NCI-H345 treated with DMSO at 0.1 percent for 48 hours (cell line): ENCODE measurements at regions not wholly inside any gene's neighbourhood (a gene's known extent, or its start where the extent isn't known, plus 50 kb on each side); places are given as distances from the start of the nearest gene placed in this dataset.

ENCODE experiments used
- DNase-seq: peaks from one replicate; lab custom pipeline; 2025; ENCODE audit not compliant: unreplicated experiment; lab: John Stamatoyannopoulos, UW

- no peak for DNase-seq
Measured at GRCh38 chrX:7233580-7234406, 85.8 kb upstream of the PUDP start.

DNA sequence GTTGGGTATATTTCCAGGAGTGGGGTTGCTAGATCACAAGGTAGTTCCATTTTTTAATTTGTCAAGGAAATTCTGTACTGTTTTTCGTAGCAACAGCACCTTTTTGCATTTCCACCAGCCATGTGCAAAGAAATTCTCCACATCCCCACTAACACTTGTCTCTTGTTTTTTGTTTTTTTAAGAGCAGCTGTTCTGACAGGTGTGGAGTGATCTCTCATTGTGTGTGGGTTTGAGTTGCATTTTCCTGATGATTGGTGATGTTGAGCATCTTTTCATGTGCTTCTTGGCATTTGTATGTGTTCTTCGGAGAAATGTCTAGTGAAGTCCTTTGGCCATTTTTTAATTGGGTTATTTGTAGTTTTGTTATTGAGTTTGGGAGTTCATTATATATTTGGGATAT is 80.3 kb upstream of the PUDP start:
- no peak for DNase-seq

DNA sequence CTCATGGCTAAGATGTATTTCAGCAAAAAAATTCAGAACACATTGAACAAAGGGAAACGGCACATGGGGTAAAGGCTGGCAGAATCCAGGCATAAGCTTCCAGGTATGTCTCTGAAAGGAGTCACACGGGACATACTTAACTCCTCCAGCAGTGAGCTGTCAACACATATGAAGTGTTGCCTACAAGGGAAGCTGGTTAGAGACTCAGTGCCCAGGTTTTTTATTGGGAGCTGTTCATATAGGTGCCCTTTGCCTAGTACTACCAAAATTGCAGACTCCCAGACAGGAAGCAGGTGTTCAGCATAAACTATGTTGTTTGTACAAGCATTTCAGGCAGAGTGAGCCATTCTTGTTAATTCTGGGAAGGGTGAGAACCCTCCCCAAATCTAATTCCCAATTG is 77.4 kb upstream of the PUDP start:
- no peak for DNase-seq

DNA sequence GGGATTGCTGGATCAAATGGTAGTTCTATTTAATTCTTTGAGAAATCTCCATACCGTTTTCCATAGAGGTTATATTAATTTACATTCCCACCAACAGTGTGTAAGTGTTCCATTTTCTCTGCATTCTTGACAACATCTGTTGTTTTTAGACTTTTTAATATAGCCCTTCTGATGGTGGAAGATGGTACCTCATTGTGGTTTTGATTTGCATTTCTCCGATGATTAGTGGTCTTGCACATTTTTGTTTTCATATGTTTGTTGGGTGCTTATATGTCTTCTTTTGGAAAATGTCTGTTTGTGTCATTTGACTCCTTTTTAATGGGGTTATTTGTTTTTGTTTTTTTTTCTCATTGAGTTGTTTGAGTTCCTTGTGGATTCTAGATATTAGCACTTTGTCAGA is 75.3 kb upstream of the PUDP start:
- no peak for DNase-seq

DNA sequence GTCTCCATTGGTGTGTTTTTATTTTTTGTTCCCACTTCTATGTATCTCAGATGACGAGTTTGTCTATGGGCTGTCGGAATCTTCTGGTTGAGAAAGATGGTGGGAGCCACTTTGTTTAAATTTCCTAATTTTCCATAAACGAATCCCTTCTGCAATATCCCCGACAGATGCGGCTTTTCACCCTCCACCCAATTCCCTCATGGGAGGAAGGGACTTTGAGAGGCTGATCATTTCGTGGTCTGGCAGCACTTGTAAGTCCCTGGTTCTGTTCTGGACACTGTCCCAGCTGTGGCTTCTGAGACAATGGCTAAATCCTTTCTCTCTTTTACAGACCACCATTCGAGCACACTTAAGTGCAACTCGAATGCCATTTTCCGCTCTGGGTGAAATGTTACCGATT is 72.2 kb upstream of the PUDP start:
- no peak for DNase-seq

DNA sequence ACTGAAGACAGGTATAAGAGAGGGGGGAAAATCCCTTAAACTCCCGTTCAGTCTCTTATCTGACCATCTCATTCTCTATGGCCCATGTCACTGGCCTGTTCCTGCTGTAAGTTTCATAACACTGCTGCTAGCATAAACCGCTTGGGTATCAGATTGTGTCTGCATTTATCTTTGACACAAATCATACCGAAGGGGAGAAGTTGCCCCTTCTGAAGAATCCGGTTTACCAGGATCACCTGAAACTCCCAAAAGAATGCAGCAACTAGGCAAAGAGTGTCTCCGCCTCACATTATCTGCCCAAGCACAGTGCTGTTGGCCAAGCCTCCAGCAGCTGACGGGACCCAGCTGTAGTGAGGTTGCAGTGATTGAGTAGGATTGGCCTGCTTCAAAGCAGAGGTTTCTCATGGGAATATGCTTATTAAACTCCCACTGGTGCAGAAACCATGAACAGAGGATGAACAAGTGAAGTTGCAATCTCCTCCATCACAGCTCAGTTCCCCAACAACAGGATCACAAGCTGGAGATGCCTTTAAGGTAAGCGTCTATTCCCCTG is 71.3 kb upstream of the PUDP start:
- no peak for DNase-seq

DNA sequence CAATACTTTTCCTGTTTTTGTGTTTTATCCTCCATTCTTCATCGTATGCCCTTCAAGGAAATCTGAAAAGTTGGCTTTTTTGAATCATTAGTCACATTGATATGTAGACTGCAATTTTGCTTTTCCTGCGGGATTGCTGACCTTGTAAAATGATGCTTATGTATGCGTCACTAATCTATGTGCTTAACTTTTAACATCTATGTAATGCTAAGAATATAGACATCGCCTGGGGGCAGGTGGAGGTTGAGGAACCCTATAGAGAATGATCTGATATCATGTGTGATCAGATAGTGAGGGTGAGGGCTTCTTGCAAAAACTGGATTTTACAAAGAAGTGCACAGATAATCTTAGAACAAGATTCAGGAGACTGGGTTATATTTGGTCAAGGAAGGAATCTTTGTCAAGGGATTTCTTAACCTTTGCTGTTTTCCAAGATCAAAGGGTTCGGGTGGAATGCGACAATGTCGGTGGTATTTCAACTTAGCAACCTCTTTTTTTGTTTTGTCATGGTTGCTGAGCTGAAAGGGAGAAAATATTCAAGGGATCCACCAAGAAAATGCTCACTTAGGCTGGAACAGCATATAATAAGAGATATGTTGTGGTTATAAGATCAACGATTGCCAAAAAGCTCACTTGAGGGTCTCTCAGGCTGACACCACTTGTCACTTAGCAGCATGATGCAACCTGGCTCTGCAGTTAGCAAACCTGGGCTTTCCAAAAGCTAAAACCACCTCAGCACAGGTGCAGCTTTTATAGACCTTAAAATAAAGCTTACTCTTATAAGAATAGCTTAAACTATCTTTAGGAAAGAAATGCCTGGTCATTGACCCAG is 70.6 kb upstream of the PUDP start:
- DNase-seq = no peak

DNA sequence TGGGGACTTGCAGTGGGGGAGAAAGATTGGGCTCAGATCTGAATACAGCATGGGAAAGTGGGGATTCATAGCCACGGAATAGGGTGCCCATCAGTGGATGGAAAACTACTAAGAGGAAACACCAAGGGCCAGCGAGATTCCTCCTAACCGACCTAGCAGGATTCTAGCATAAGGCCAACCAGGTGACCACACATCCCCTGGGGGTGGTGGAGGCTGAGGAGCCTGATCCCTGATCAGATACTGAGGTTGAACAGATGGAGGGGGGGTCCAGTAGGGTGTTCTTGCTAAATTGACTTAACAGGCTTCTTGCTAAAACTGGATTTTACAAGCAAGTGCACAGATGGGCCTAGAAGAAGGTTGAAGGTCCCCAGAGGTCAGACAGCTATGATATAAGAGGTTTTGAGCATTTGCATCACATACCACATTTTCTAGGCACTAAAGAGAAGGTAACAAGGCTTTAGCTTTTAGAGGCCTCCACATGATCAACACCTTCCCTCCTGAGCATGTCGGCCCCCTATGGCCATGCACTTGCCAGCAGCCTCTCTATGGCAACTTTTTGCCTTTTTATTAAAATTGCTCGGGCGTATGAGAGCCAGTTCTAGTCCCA is 69.1 kb upstream of the PUDP start:
- no peak for DNase-seq

GRCh38 chrX:7215842-7216241 is 67.9 kb upstream of the PUDP start:
- no peak for DNase-seq

DNA sequence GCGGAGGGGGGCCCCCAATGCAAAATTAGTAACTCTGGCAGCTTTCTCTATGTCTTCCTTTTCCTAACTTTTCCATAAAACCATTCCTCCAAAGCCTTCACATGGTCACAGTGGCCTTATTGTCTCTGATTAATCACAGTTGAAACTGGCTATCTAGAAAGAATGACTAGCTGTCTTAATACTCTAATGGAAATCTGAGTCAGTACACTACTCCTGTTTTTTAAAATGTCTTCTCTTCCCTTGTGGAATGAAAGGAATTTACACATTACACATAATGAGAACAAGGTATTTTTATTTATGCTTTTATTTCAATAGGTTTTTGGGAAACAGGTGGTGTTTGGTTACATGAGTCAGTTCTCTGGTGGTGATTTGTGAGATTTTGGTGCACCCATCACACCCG is 66.3 kb upstream of the PUDP start:
- DNase-seq = no peak

DNA sequence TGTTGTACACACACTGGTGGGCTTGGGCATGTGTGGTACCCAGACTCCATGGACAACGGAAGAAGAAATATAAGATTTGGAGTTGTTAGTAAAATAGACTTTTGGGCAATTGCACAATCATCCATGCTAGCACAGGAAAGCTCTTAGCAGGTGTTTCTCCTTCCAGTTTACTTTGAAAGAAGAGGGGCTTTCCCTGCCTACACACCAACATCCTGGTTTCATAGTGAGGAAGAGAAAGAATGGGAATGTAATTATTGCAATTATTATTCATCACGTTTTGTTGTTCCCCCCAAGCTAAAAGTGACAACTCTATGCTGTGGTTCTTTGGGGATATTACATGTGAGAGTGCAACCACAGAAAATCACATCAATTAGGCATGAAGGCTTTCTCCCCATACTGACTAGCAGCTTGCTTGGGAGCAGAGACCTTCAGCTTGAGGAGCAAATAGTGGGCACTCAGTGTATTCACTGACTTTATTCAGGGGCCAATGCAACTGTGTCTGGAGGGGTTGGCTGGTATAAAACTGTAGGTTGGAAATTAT is 57.2 kb upstream of the PUDP start:
- DNase-seq = no peak

DNA sequence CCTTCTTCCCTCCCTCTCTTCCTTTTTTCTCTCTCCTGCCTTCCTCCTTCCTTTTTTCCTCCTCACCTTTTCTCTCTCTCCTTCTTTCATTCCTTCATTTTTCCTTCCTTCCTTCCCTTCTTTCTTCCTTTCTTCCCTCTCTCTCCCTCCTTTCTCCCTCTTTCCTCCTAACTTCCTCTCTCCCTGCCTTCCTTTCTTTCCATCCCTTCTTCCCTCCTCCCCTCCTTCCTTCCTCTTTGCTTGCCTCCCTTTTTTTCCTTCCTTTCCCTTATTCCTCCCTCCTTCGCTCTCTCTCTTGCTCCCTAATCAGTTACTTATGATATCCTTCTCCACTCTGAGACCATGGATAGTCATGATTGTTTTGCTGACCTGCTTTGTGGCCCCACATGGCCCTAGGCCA is 56.7 kb upstream of the PUDP start:
- no peak for DNase-seq

- no peak for DNase-seq
Measured at GRCh38 chrX:7202206-7202605, 54.3 kb upstream of the PUDP start.

GRCh38 chrX:7201496-7201895 is 53.5 kb upstream of the PUDP start:
- no peak for DNase-seq

DNA sequence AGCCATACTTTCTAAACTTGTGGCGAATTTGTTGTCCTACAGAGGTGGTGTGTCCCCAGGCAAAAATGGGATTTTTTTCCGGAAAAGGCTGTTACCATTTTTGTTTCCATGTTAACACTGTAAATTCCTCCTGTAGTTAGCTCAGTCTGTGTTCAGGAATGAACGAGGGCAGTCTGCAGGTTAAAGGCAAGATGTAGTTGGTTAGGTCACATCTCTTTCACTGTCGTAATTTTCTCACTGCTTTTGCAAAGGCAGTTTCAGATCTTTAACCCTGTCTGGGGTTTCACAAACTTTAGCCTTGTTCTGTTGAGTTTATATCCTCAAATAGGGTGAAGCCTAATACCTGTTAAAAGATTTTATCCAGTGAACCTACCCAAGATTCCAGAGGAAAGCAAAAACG is 50.5 kb upstream of the PUDP start:
- no peak for DNase-seq
